OCI-LY1 (cell line): ENCODE measurements at regions not wholly inside any gene's neighbourhood (a gene's known extent, or its start where the extent isn't known, plus 50 kb on each side); places are given as distances from the start of the nearest gene placed in this dataset.

Experiments used
- H2AFZ ChIP-seq: fragments of 200-600 bp; sonication (generic), shearing (Covaris generic); 2 replicates; pipeline ENCODE4 v1.6.0; 2014; ENCODE audit warnings: antibody characterized with exemption, mild to moderate bottlenecking, low read length
- H3F3A ChIP-seq: fragments of 200-600 bp; sonication (generic), shearing (Covaris generic); 2 replicates; pipeline ENCODE4 v1.6.0; 2014; ENCODE audit warnings: mild to moderate bottlenecking, antibody characterized with exemption, low read length, moderate library complexity; ENCODE audit not compliant: insufficient read depth
- H3K27ac ChIP-seq: fragments of 200-600 bp; sonication (generic); 2 replicates; pipeline ENCODE4 v1.5.1; 2014; ENCODE audit warnings: low read length, mixed run types, mild to moderate bottlenecking, low read depth; ENCODE audit not compliant: poor library complexity, severe bottlenecking
- H3K27me3 ChIP-seq: fragments of 200-600 bp; sonication (generic); 2 replicates; pipeline ENCODE4 v1.6.0; 2014; ENCODE audit warnings: antibody characterized with exemption, mild to moderate bottlenecking, low read length, moderate library complexity; ENCODE audit not compliant: insufficient read depth
- H3K36me3 ChIP-seq: fragments of 200-600 bp; sonication (generic); 2 replicates; pipeline ENCODE4 v1.6.1; 2014; ENCODE audit warnings: mild to moderate bottlenecking, antibody characterized with exemption, low read length, moderate library complexity, mixed read lengths; ENCODE audit not compliant: insufficient read depth
- H3K4me1 ChIP-seq: fragments of 200-600 bp; sonication (generic); 2 replicates; pipeline ENCODE4 v1.5.1; 2014; ENCODE audit warnings: mild to moderate bottlenecking, low read length, moderate library complexity; ENCODE audit not compliant: insufficient read depth, severe bottlenecking
- H3K4me2 ChIP-seq: fragments of 200-600 bp; sonication (generic), shearing (Covaris generic); 2 replicates; pipeline ENCODE4 v1.6.1; 2014; ENCODE audit warnings: low read length
- H3K4me3 ChIP-seq: fragments of 200-600 bp; sonication (generic); 2 replicates; pipeline ENCODE4 v1.5.1; 2014; ENCODE audit warnings: low read length, low read depth, mild to moderate bottlenecking, mixed read lengths; ENCODE audit not compliant: poor library complexity, severe bottlenecking
- H3K79me2 ChIP-seq: fragments of 200-600 bp; shearing (Covaris generic); 2 replicates; pipeline ENCODE4 v1.6.1; 2016; ENCODE audit warnings: mixed run types, low read length, mixed read lengths; ENCODE audit not compliant: insufficient read depth
- H3K9ac ChIP-seq: fragments of 200-600 bp; sonication (generic), shearing (Covaris generic); 2 replicates; pipeline ENCODE4 v1.6.1; 2014; ENCODE audit warnings: mild to moderate bottlenecking, low read length, mixed read lengths
- H3K9me2 ChIP-seq: fragments of 200-600 bp; sonication (generic), shearing (Covaris generic); 2 replicates; pipeline ENCODE4 v1.6.1; 2014; ENCODE audit warnings: low read depth, mild to moderate bottlenecking, low read length, mixed read lengths
- H3K9me3 ChIP-seq: fragments of 200-600 bp; shearing (Covaris generic); 2 replicates; pipeline ENCODE4 v1.6.1; 2014; ENCODE audit warnings: low read length, mixed read lengths
- H4K20me1 ChIP-seq: fragments of 200-600 bp; sonication (generic), shearing (Covaris generic); 2 replicates; pipeline ENCODE4 v1.6.0; 2016; ENCODE audit warnings: mild to moderate bottlenecking, low read length; ENCODE audit not compliant: insufficient read depth
- EZH2 ChIP-seq: fragments of 200-600 bp; sonication (generic), shearing (Covaris generic); IDR thresholded peaks from 2 replicates; pipeline ENCODE4 v1.8.0; 2017; ENCODE audit warnings: borderline replicate concordance, mixed run types, mild to moderate bottlenecking, antibody characterized with exemption, low read length, moderate library complexity, mixed read lengths
- TF ChIP-seq, protein P1 (sequence below): fragments of 200-600 bp; sonication (generic), shearing (Covaris generic); IDR thresholded peaks from 2 replicates; pipeline ENCODE4 v1.5.1; 2017; ENCODE audit warnings: mild to moderate bottlenecking, antibody characterized with exemption, low read length, moderate library complexity, mixed read lengths

DNA sequence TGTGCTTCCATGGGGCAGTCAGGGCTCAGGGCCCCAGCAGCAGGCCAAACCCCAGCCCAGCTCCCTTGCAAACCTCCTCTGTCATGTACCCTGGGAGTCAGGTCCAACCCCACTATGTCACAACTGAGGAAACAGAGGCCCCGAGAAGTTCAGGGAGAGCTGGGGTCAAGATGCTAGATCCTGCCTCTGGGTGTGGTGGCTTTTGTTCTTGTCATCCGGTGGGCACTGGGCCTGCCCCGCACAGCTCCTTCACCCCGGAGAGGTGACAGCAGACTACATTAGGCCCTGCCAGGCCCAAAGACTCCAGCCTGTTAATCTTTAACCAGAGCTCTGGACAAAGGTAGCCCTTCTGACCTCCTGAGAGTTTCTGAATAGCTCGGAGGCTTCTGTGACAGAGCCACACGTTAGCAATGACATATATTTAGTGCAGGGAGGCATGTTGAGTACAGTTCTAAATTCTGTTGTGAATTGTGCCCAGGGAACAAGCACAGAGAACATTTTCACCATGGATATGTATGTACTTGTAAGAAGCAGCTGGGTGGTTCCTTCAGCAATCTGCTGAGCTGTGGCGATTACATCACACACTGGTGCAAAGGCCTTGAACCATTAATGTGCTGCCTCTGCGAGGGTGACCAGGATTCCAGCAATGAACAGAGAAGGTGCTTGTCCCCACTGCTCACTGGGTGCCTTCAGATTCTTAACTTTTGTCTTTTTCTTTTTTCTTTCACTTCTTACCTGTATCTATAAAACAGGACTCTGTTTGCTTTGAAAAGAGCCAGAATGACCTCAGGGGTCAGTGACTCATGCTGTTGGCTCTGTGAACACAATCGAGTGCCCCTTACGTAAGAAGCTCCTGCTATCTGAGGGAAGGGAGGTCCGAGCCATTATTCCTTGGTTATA, 102.8 kb downstream of the RHOU start:
- H4K20me1 ChIP-seq: no peaks in the 10 kb centered on the region
- H3K4me1 ChIP-seq: no peaks in the 10 kb centered on the region
- no peaks in the 10 kb centered on the region; the same call in 1 of the 2 replicates for H3K9me3 ChIP-seq
- no peak overlapping the region for H3K9ac ChIP-seq
- H3K9me2 ChIP-seq: no peaks in the 10 kb centered on the region
- no peaks in the 10 kb centered on the region for H3K27me3 ChIP-seq
- no peaks in the 10 kb centered on the region for H3K79me2 ChIP-seq
- TF ChIP-seq EZH2: no peak
- TF ChIP-seq, protein P1, sequence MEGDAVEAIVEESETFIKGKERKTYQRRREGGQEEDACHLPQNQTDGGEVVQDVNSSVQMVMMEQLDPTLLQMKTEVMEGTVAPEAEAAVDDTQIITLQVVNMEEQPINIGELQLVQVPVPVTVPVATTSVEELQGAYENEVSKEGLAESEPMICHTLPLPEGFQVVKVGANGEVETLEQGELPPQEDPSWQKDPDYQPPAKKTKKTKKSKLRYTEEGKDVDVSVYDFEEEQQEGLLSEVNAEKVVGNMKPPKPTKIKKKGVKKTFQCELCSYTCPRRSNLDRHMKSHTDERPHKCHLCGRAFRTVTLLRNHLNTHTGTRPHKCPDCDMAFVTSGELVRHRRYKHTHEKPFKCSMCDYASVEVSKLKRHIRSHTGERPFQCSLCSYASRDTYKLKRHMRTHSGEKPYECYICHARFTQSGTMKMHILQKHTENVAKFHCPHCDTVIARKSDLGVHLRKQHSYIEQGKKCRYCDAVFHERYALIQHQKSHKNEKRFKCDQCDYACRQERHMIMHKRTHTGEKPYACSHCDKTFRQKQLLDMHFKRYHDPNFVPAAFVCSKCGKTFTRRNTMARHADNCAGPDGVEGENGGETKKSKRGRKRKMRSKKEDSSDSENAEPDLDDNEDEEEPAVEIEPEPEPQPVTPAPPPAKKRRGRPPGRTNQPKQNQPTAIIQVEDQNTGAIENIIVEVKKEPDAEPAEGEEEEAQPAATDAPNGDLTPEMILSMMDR: no peak
- no peak overlapping the region for H3K4me3 ChIP-seq
- no peak overlapping the region for H3K4me2 ChIP-seq
- H3K27ac ChIP-seq: no peak overlapping the region
- no peaks in the 10 kb centered on the region for H3K36me3 ChIP-seq
- H2AFZ ChIP-seq: no peak overlapping the region
- H3F3A ChIP-seq: no peaks in the 10 kb centered on the region

DNA sequence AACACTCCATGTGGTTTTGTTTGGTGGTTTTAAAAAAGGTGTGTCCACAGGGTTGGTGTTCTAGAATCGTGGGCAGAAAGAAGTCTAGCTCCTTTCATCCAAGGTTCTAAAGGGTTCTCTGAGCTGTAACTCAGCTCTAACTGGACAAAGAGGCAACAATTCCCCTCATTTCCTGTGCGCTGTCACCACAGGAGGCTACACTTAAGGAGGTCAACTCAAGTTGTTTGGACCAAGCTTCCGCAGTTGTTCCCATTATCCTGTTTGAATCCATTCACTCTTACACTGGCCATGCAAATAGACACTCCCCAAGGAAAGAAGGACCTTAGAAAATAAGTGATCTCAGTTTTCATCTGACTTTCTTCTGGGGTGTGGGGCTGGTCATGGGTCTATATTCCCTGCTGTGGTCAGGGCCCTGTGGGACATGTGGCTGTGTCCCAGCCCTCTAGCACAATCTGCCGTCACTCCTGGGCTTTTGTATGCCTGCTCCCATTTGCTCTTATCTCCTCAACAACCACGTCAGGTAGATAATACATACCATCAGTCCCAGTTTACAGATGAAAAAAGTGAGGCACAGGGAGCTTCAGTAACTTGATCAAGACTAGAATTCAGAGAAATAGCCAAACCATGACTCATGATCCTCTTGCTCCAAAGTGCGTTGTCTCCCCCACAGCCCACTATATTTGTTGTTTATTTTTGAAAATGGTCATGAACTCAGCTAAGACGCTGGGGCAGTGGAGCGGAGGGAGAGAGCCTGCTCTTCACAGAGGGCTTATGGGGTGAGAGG, 103.6 kb downstream of the RHOU start:
- Histone ChIP-seq H3K36me3 (no peaks in the 10 kb centered on the region), H2AFZ (no peak overlapping the region), H4K20me1 (no peaks in the 10 kb centered on the region), H3K27me3 (no peaks in the 10 kb centered on the region), H3K4me2 (no peak overlapping the region), H3K9me3 (no peaks in the 10 kb centered on the region; the same call in 1 of the 2 replicates), H3K4me1 (no peaks in the 10 kb centered on the region), H3K4me3 (no peak overlapping the region), H3K27ac (no peak overlapping the region), H3K9me2 (no peaks in the 10 kb centered on the region), H3F3A (no peaks in the 10 kb centered on the region), H3K9ac (no peak overlapping the region), H3K79me2 (no peaks in the 10 kb centered on the region)
- no peak for TF ChIP-seq EZH2
- TF ChIP-seq, protein P1: no peak

DNA sequence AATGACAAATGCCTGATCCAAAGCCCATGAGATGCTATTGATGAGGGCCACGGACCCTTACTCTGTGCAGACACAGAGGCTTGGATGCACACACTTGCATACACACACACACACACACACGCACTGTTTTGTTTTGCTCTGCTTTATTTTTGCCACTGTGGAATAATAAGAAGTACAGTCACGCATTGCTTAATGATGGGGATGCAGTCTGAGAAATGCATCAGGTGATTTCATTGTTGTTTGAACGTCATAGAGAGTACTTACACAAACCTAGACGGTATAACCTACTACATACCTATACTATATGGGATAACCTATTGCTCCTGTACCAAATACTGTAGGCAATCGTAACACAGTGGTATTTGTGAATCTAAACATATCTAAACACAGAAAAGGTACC, 104.4 kb downstream of the RHOU start:
- Histone ChIP-seq H3K9me3 (no peaks in the 10 kb centered on the region; the same call in 1 of the 2 replicates), H3K27ac (no peak overlapping the region), H3K4me2 (no peak overlapping the region), H3K27me3 (no peaks in the 10 kb centered on the region), H2AFZ (no peak overlapping the region), H3K4me1 (no peaks in the 10 kb centered on the region), H3K4me3 (no peak overlapping the region), H3F3A (no peaks in the 10 kb centered on the region), H3K9me2 (no peaks in the 10 kb centered on the region), H4K20me1 (no peaks in the 10 kb centered on the region), H3K36me3 (no peaks in the 10 kb centered on the region), H3K79me2 (no peaks in the 10 kb centered on the region), H3K9ac (no peak overlapping the region)
- TF ChIP-seq, protein P1: no peak
- no peak for TF ChIP-seq EZH2
